GM12878 (cell line): ENCODE measurements at regions not wholly inside any gene's neighbourhood (a gene's known extent, or its start where the extent isn't known, plus 50 kb on each side); places are given as distances from the start of the nearest gene placed in this dataset.

ENCODE experiments used
- ATAC-seq: fragments of 200-7000 bp; cut with Tn5 transposase; 3 replicates; pipeline ENCODE4 v1.9.1; 2020; ENCODE audit warnings: mild to moderate bottlenecking, moderate library complexity
- BruUV-seq: library from RNA; stranded (reverse); fragments of 400-500 nt; replicated peaks from 2 replicates; lab custom pipeline; 2021; lab: Mats Ljungman, UMichigan
- CTCF ChIA-PET: fragments of 300-600 bp; sonication (Branson Sonifier 250); formaldehyde crosslinking; extraction: SDS; loops from one replicate; lab custom pipeline; 2021; ENCODE audit warnings: inconsistent platforms; lab: Yijun Ruan, JAX
- POLR2A ChIA-PET: fragments of 350-600 bp; formaldehyde crosslinking; extraction: SDS; loops from one replicate; lab custom pipeline; 2021; ENCODE audit warnings: inconsistent platforms; lab: Charles Lee
- RAD21 ChIA-PET: fragments of 300-600 bp; sonication (Branson Sonifier 250); formaldehyde crosslinking; loops from one replicate; lab custom pipeline; 2023; ENCODE audit warnings: antibody characterized with exemption; ENCODE audit not compliant: unreplicated experiment; lab: Charles Lee
- SMC1A ChIA-PET: fragments of 300-600 bp; sonication (Branson Sonifier 250); formaldehyde crosslinking; loops from one replicate; lab custom pipeline; 2023; ENCODE audit not compliant: unreplicated experiment, uncharacterized antibody; lab: Charles Lee
- DNase-seq: peaks from one replicate; pipeline ENCODE4 v3.0.0-alpha.2; 2011; ENCODE audit warnings: low read depth, low spot score
- FAIRE-seq: peaks from 3 replicates; lab custom pipeline; 2011; peaks lifted over from hg19 to GRCh38; lab: Jason Lieb, UNC
- H2AFZ ChIP-seq: 2 replicates; pipeline ENCODE4 v1.6.0; 2011; ENCODE audit warnings: low read depth, low read length, control low read depth; ENCODE audit not compliant: control insufficient read depth
- H3K27ac ChIP-seq: 2 replicates; pipeline ENCODE4 v1.5.1; 2011; ENCODE audit warnings: control low read depth; ENCODE audit not compliant: control insufficient read depth, insufficient read depth
- H3K27me3 ChIP-seq, 2 experiments: replicated peaks in 1 of 2; 2 replicates each; pipeline versions ENCODE4 v1.6.0 to v1.6.1; 2011; ENCODE audit warnings: low read length in 1 of 2; ENCODE audit not compliant: control insufficient read depth in 2 of 2, insufficient read depth in 2 of 2
- H3K36me3 ChIP-seq, 2 experiments: 2 replicates each; pipeline ENCODE4 v1.5.1; 2011; ENCODE audit warnings: low read length in 1 of 2; ENCODE audit not compliant: control insufficient read depth in 2 of 2, insufficient read depth in 2 of 2
- H3K4me1 ChIP-seq: 2 replicates; pipeline ENCODE4 v1.6.1; 2011; ENCODE audit warnings: mild to moderate bottlenecking, low read length, moderate library complexity, mixed read lengths; ENCODE audit not compliant: control insufficient read depth, insufficient read depth
- H3K4me2 ChIP-seq: 2 replicates; pipeline ENCODE4 v1.6.0; 2011; ENCODE audit warnings: control low read depth; ENCODE audit not compliant: control insufficient read depth, insufficient read depth
- H3K4me3 ChIP-seq: fragments of 200-600 bp; sonication (generic); 2 replicates; pipeline ENCODE4 v1.5.1; 2016
- H3K79me2 ChIP-seq: 2 replicates; pipeline ENCODE4 v1.6.0; 2011; ENCODE audit warnings: low read length; ENCODE audit not compliant: control insufficient read depth, insufficient read depth
- H3K9ac ChIP-seq: 2 replicates; pipeline ENCODE4 v1.8.0; 2011; ENCODE audit warnings: low read length, control low read depth, mixed read lengths; ENCODE audit not compliant: control insufficient read depth, insufficient read depth
- H3K9me3 ChIP-seq: replicated peaks from 3 replicates; pipeline ENCODE4 v1.5.1; 2011; ENCODE audit warnings: mild to moderate bottlenecking, low read length; ENCODE audit not compliant: control insufficient read depth, insufficient read depth
- H4K20me1 ChIP-seq: 2 replicates; pipeline ENCODE4 v1.6.0; 2011; ENCODE audit not compliant: control insufficient read depth, insufficient read depth
- ATF7 ChIP-seq: fragments of 450-650 bp; IDR thresholded peaks from 2 replicates; pipeline ENCODE4 v1.6.1; 2016; ENCODE audit warnings: low read depth, mild to moderate bottlenecking
- GATAD2B ChIP-seq: fragments of 450-650 bp; conservative IDR thresholded peaks from 2 replicates; pipeline ENCODE4 v1.6.1; 2017; ENCODE audit warnings: low read depth, mild to moderate bottlenecking, moderate library complexity
- MTA2 ChIP-seq: fragments of 450-650 bp; IDR thresholded peaks from 2 replicates; pipeline ENCODE4 v1.6.1; 2016; ENCODE audit warnings: low read depth, mild to moderate bottlenecking, moderate library complexity
- NFXL1 ChIP-seq: fragments of 450-650 bp; IDR thresholded peaks from 2 replicates; pipeline ENCODE4 v1.6.1; 2017; ENCODE audit warnings: antibody characterized with exemption, mild to moderate bottlenecking, borderline replicate concordance
- RAD21 ChIP-seq: IDR thresholded peaks from 2 replicates; pipeline ENCODE4 v1.6.1; 2011; ENCODE audit warnings: mild to moderate bottlenecking, low read depth, low read length, moderate library complexity; ENCODE audit not compliant: insufficient read depth
- RCOR1 ChIP-seq: conservative IDR thresholded peaks from 2 replicates; pipeline ENCODE4 v1.6.1; 2012; ENCODE audit warnings: low read depth, low read length, improper control_type of control experiment
- TCF3 ChIP-seq: IDR thresholded peaks from 2 replicates; pipeline ENCODE4 v1.6.1; 2012; ENCODE audit warnings: low read depth, mild to moderate bottlenecking, low read length, borderline replicate concordance; ENCODE audit not compliant: insufficient read depth
- ZNF217 ChIP-seq: fragments of 450-650 bp; IDR thresholded peaks from 2 replicates; pipeline ENCODE4 v1.6.1; 2017; ENCODE audit warnings: antibody characterized with exemption, mild to moderate bottlenecking
- WGBS: methylation state at CpG from one replicate; pipeline ENCODE4 v1.1.6; 2016; ENCODE audit warnings: low lambda C conversion rate; ENCODE audit not compliant: insufficient replicate concordance, insufficient coverage; ENCODE audit errors: missing lambda C conversion rate; 5-methylcytosine and 5-hydroxymethylcytosine counted together
- in situ Hi-C: fragments of 300-500 bp; cut with MboI; formaldehyde crosslinking; loops from 9 replicates; pipeline ENCODE4 v1.14.3; 2018; ENCODE audit warnings: mixed read lengths
- intact Hi-C: fragments of 100-400 bp; cut with micrococcal nuclease; formaldehyde crosslinking; loops from one replicate; pipeline ENCODE4 v1.14.2; 2022; ENCODE audit not compliant: unreplicated experiment
- TF ChIP-seq, protein P1 (sequence below): IDR thresholded peaks from 2 replicates; pipeline ENCODE4 v1.6.1; 2012; ENCODE audit warnings: improper control_type of control experiment, low read depth, low read length; ENCODE audit not compliant: insufficient replicate concordance
- TF ChIP-seq, protein P2 (sequence below): IDR thresholded peaks from 2 replicates; pipeline ENCODE4 v1.6.1; 2012; ENCODE audit warnings: mild to moderate bottlenecking, low read depth, low read length

DNA sequence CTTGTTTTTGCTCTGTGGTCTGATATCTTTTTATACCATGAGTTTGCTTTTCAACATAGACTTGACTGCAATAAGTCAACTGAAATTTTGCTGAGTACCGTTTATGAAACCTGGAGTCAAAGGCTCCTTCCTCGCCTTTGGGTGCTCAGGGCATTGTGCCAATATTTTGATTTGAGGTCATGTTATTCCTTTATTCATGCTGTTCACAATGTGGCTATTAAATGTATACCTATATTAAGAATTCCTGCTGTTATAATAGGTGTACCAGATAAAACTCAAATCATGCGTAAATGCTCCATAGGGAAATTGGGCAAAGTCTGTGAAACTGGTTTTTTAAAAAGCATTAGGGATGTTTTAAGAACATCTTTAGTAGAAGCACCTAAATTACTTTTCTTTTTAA, 334.0 kb upstream of the NUDT12 start (continued):
- TF ChIP-seq, protein P1, sequence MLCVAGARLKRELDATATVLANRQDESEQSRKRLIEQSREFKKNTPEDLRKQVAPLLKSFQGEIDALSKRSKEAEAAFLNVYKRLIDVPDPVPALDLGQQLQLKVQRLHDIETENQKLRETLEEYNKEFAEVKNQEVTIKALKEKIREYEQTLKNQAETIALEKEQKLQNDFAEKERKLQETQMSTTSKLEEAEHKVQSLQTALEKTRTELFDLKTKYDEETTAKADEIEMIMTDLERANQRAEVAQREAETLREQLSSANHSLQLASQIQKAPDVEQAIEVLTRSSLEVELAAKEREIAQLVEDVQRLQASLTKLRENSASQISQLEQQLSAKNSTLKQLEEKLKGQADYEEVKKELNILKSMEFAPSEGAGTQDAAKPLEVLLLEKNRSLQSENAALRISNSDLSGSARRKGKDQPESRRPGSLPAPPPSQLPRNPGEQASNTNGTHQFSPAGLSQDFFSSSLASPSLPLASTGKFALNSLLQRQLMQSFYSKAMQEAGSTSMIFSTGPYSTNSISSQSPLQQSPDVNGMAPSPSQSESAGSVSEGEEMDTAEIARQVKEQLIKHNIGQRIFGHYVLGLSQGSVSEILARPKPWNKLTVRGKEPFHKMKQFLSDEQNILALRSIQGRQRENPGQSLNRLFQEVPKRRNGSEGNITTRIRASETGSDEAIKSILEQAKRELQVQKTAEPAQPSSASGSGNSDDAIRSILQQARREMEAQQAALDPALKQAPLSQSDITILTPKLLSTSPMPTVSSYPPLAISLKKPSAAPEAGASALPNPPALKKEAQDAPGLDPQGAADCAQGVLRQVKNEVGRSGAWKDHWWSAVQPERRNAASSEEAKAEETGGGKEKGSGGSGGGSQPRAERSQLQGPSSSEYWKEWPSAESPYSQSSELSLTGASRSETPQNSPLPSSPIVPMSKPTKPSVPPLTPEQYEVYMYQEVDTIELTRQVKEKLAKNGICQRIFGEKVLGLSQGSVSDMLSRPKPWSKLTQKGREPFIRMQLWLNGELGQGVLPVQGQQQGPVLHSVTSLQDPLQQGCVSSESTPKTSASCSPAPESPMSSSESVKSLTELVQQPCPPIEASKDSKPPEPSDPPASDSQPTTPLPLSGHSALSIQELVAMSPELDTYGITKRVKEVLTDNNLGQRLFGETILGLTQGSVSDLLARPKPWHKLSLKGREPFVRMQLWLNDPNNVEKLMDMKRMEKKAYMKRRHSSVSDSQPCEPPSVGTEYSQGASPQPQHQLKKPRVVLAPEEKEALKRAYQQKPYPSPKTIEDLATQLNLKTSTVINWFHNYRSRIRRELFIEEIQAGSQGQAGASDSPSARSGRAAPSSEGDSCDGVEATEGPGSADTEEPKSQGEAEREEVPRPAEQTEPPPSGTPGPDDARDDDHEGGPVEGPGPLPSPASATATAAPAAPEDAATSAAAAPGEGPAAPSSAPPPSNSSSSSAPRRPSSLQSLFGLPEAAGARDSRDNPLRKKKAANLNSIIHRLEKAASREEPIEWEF: no peak
- no peak for TF ChIP-seq RCOR1

DNA sequence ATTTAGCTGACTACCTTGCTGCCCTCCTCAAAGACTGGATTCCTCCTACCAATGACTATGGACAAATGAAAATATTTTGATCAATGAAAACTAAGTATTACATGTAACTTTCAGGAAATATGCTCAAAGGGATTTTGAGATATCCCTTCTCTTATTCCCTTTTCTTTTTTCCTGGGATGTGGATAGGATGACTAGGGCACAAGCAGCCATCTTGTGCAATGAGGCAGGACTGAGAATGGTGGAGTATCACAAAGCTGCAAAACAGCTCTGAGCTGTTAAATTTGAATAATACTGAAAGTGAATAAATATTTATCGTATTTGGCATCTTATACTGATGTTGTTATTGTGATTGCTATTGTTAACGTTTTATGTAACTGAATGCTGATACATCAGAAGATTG, 333.1 kb upstream of the NUDT12 start:
- CTCF ChIA-PET: no interaction called here
- Histone ChIP-seq H3K27me3 (no peaks in the 10 kb centered on the region), H3K9me3 (no peaks in the 10 kb centered on the region), H3K36me3 (no peaks in the 10 kb centered on the region), H4K20me1 (no peaks in the 10 kb centered on the region), H3K9ac (no peak overlapping the region), H3K79me2 (no peaks in the 10 kb centered on the region), H3K4me3 (no peak overlapping the region), H2AFZ (no peak overlapping the region), H3K27ac (no peak overlapping the region), H3K4me2 (no peak overlapping the region), H3K4me1 (no peaks in the 10 kb centered on the region)
- DNase-seq (no peak), ATAC-seq (no peak), FAIRE-seq (no peak)
- no TSS peak for BruUV-seq
- intact Hi-C loops (no loop called here), in situ Hi-C loops (no loop called here)
- RAD21 ChIA-PET: interaction anchor here (0.9 to 1.0 kb wide), 2 partner anchors 13 to 21 kb away, joined by 3 read pairs; no protein-coding TSS in a partner anchor
- 3% methylated on average over 2 of the region's 2 CpGs for WGBS
- SMC1A ChIA-PET: interaction anchor here (1.3 to 4.7 kb wide), 2 partner anchors 23 to 47 kb away, joined by 3 to 29 read pairs; no protein-coding TSS in a partner anchor
- POLR2A ChIA-PET: no interaction called here
- TF ChIP-seq GATAD2B (no peak), ZNF217 (no peak), NFXL1 (no peak), RAD21 (no peak), TCF3 (no peak), ATF7 (no peak), MTA2 (no peak)
- TF ChIP-seq, protein P2, sequence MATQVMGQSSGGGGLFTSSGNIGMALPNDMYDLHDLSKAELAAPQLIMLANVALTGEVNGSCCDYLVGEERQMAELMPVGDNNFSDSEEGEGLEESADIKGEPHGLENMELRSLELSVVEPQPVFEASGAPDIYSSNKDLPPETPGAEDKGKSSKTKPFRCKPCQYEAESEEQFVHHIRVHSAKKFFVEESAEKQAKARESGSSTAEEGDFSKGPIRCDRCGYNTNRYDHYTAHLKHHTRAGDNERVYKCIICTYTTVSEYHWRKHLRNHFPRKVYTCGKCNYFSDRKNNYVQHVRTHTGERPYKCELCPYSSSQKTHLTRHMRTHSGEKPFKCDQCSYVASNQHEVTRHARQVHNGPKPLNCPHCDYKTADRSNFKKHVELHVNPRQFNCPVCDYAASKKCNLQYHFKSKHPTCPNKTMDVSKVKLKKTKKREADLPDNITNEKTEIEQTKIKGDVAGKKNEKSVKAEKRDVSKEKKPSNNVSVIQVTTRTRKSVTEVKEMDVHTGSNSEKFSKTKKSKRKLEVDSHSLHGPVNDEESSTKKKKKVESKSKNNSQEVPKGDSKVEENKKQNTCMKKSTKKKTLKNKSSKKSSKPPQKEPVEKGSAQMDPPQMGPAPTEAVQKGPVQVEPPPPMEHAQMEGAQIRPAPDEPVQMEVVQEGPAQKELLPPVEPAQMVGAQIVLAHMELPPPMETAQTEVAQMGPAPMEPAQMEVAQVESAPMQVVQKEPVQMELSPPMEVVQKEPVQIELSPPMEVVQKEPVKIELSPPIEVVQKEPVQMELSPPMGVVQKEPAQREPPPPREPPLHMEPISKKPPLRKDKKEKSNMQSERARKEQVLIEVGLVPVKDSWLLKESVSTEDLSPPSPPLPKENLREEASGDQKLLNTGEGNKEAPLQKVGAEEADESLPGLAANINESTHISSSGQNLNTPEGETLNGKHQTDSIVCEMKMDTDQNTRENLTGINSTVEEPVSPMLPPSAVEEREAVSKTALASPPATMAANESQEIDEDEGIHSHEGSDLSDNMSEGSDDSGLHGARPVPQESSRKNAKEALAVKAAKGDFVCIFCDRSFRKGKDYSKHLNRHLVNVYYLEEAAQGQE: no peak
